ENCODE measurements at regions not wholly inside any gene's neighbourhood (a gene's known extent, or its start where the extent isn't known, plus 50 kb on each side); places are given as distances from the start of the nearest gene placed in this dataset.
"Not testable (repeated sequence)": the region's sequence is repeated elsewhere in the genome, so short reads cannot be mapped to it uniquely, and the experiment has no call there.

DNA sequence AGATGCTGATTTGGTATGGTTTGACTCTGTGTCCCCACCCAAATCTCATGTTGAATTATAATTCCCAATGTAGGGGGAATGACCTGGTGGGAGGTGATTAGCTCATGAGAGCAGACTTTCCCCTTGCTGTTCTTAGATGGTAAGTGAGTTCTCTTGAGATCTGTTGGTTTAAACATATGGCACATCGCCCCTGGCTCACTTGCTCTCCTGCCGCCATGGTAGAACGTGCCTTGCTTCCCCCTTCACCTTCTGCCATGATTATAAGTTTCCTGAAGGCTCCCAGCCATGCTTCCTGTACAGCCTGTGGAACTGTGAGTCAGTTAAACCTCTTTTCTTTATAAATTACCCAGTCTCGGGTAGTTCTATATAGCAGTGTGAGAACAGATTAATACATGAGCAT is 2930.2 kb upstream of the OR11H1 start:
- not testable (repeated sequence) for H3K27ac ChIP-seq (ENCODE audit: insufficient read length, low read depth, low read length); H3K4me1 Mint-ChIP-seq; H3K56ac ChIP-seq (ENCODE audit: insufficient read length, low read depth, low read length); H2AK5ac ChIP-seq (ENCODE audit: insufficient read length, low read length); H2BK15ac ChIP-seq (ENCODE audit: low read depth, low read length); H3K27me3 Mint-ChIP-seq (ENCODE audit: low read depth); H3K27ac Mint-ChIP-seq; H2BK5ac ChIP-seq (ENCODE audit: insufficient read length, low read length); H2BK12ac ChIP-seq (ENCODE audit: insufficient read length, low read depth, low read length); H3K23me2 ChIP-seq (ENCODE audit: insufficient read length, low read depth, low read length, poor library complexity, severe bottlenecking); H3K4me3 Mint-ChIP-seq; H3K4me1 ChIP-seq (ENCODE audit: insufficient read depth, low read length); DNase-seq; H3K4ac ChIP-seq (ENCODE audit: low read depth, low read length); H3T11ph ChIP-seq (ENCODE audit: low read length); H4K91ac ChIP-seq (ENCODE audit: insufficient read length, low read depth, low read length); H3K14ac ChIP-seq (ENCODE audit: insufficient read depth, low read length); H3K9ac ChIP-seq (ENCODE audit: extremely low read depth, insufficient read length, low read length); H4K8ac ChIP-seq (replicated peaks; ENCODE audit: insufficient read length, low read depth, low read length); H3K79me1 ChIP-seq (ENCODE audit: insufficient read depth, low read depth, low read length, poor library complexity, severe bottlenecking); H3K79me2 ChIP-seq (ENCODE audit: insufficient read depth, low read length); H4K20me1 ChIP-seq (ENCODE audit: control insufficient read depth, insufficient read depth, insufficient read length); H2BK20ac ChIP-seq (ENCODE audit: low read depth, low read length, poor library complexity, severe bottlenecking); H3K23ac ChIP-seq (ENCODE audit: insufficient read length, low read depth, low read length); H2BK120ac ChIP-seq (ENCODE audit: low read depth, low read length, poor library complexity, severe bottlenecking); H3K18ac ChIP-seq (ENCODE audit: insufficient read length, low read depth, low read length); H4K5ac ChIP-seq (ENCODE audit: insufficient read length, low read depth, low read length); H2AFZ ChIP-seq (ENCODE audit: low read length); H3K27me3 ChIP-seq (ENCODE audit: insufficient read depth, low read length); H3K4me2 ChIP-seq (ENCODE audit: insufficient read depth, insufficient read length, low read length)
- Mint-ChIP-seq H3K36me3 (ENCODE audit: insufficient read depth in 1 of 3, low read depth in 3 of 3) (peaks cover 16 to 51% (median 25%) of the 10 kb centered on the region in 3 experiments; a peak in 6 of 7 replicates), H3K9me3 (peaks cover 80 to 85% of the 10 kb centered on the region in 2 experiments)
- WGBS (ENCODE audit: extremely low coverage, insufficient read length, low lambda C conversion rate), result no CpG with 5 or more reads among the region's 4 CpGs
- H3K9me3 ChIP-seq (ENCODE audit: control insufficient read depth, low read depth, low read length), result peaks cover 61% of the 10 kb centered on the region

- DNase-seq; H3K4ac ChIP-seq (ENCODE audit: low read depth, low read length); H3K23me2 ChIP-seq (ENCODE audit: insufficient read length, low read depth, low read length, poor library complexity, severe bottlenecking); H4K5ac ChIP-seq (ENCODE audit: insufficient read length, low read depth, low read length); H3K27ac Mint-ChIP-seq; H3T11ph ChIP-seq (ENCODE audit: low read length); H2BK12ac ChIP-seq (ENCODE audit: insufficient read length, low read depth, low read length); H3K18ac ChIP-seq (ENCODE audit: insufficient read length, low read depth, low read length); H3K79me1 ChIP-seq (ENCODE audit: insufficient read depth, low read depth, low read length, poor library complexity, severe bottlenecking); H3K56ac ChIP-seq (ENCODE audit: insufficient read length, low read depth, low read length); H3K27me3 Mint-ChIP-seq (ENCODE audit: low read depth); H2BK15ac ChIP-seq (ENCODE audit: low read depth, low read length); H2AK5ac ChIP-seq (ENCODE audit: insufficient read length, low read length); H2BK120ac ChIP-seq (ENCODE audit: low read depth, low read length, poor library complexity, severe bottlenecking); H3K27ac ChIP-seq (ENCODE audit: insufficient read length, low read depth, low read length); H2BK5ac ChIP-seq (ENCODE audit: insufficient read length, low read length); H4K20me1 ChIP-seq (ENCODE audit: control insufficient read depth, insufficient read depth, insufficient read length); H4K91ac ChIP-seq (ENCODE audit: insufficient read length, low read depth, low read length); H3K4me1 ChIP-seq (ENCODE audit: insufficient read depth, low read length); H3K14ac ChIP-seq (ENCODE audit: insufficient read depth, low read length); H2BK20ac ChIP-seq (ENCODE audit: low read depth, low read length, poor library complexity, severe bottlenecking); H3K23ac ChIP-seq (ENCODE audit: insufficient read length, low read depth, low read length); H3K79me2 ChIP-seq (ENCODE audit: insufficient read depth, low read length); H3K4me1 Mint-ChIP-seq; H2AFZ ChIP-seq (ENCODE audit: low read length); H3K9ac ChIP-seq (ENCODE audit: extremely low read depth, insufficient read length, low read length); H3K4me2 ChIP-seq (ENCODE audit: insufficient read depth, insufficient read length, low read length); H4K8ac ChIP-seq (replicated peaks; ENCODE audit: insufficient read length, low read depth, low read length); H3K27me3 ChIP-seq (ENCODE audit: insufficient read depth, low read length); H3K4me3 Mint-ChIP-seq: not testable (repeated sequence)
- peaks cover 80% of the 10 kb centered on the region for H3K9me3 ChIP-seq (ENCODE audit: control insufficient read depth, low read depth, low read length)
- WGBS (ENCODE audit: extremely low coverage, insufficient read length, low lambda C conversion rate), result no CpG with 5 or more reads among the region's 16 CpGs
- Mint-ChIP-seq H3K36me3 (ENCODE audit: insufficient read depth in 1 of 3, low read depth in 3 of 3) (peaks cover 19 to 56% (median 34%) of the 10 kb centered on the region in 3 experiments), H3K9me3 (peaks cover 86% of the 10 kb centered on the region in 2 experiments)
Measured at GRCh38 chr22:12601510-12601869, 2926.5 kb upstream of the OR11H1 start.
